IPS-18c (cell line): ENCODE measurements at regions not wholly inside any gene's neighbourhood (a gene's known extent, or its start where the extent isn't known, plus 50 kb on each side); places are given as distances from the start of the nearest gene placed in this dataset.
"Not testable (repeated sequence)": the region's sequence is repeated elsewhere in the genome, so short reads cannot be mapped to it uniquely, and the experiment has no call there.

Experiments used
- H3K4me3 ChIP-seq: 2 replicates; pipeline ENCODE4 v1.7.0; 2013; ENCODE audit warnings: low read depth, mild to moderate bottlenecking, low read length, moderate library complexity; ENCODE audit not compliant: insufficient read depth
- H3K9me3 ChIP-seq: one replicate; pipeline ENCODE4 v1.6.1; 2013; ENCODE audit warnings: mild to moderate bottlenecking, low read length, moderate library complexity; ENCODE audit not compliant: control insufficient read depth, insufficient read depth

GRCh38 chr2:116979916-116980764, 834.4 kb upstream of the DDX18 start:
- no peaks in the 10 kb centered on the region for H3K9me3 ChIP-seq
- no peak overlapping the region for H3K4me3 ChIP-seq

- no peak overlapping the region for H3K4me3 ChIP-seq
- no peaks in the 10 kb centered on the region for H3K9me3 ChIP-seq
These were observed 827.0 kb upstream of the DDX18 start for GRCh38 chr2:116987447-116987846.

- no peaks in the 10 kb centered on the region for H3K9me3 ChIP-seq
- no peak overlapping the region for H3K4me3 ChIP-seq
These were observed 826.2 kb upstream of the DDX18 start for GRCh38 chr2:116988303-116988702.

- Histone ChIP-seq H3K4me3 (no peak overlapping the region), H3K9me3 (no peaks in the 10 kb centered on the region)
These were observed 795.1 kb upstream of the DDX18 start for GRCh38 chr2:117019357-117019756.

- Histone ChIP-seq H3K4me3 (no peak overlapping the region), H3K9me3 (no peaks in the 10 kb centered on the region)
These were observed 786.8 kb upstream of the DDX18 start for GRCh38 chr2:117027646-117028045.

GRCh38 chr2:117028708-117029107, 785.8 kb upstream of the DDX18 start:
- H3K9me3 ChIP-seq, H3K4me3 ChIP-seq: not testable (repeated sequence)

GRCh38 chr2:117055499-117056375, 758.8 kb upstream of the DDX18 start:
- no peaks in the 10 kb centered on the region for H3K9me3 ChIP-seq
- H3K4me3 ChIP-seq, result no peak overlapping the region

GRCh38 chr2:117056376-117056748, 758.1 kb upstream of the DDX18 start:
- Histone ChIP-seq H3K9me3 (no peaks in the 10 kb centered on the region), H3K4me3 (no peak overlapping the region)

- no peak overlapping the region for H3K4me3 ChIP-seq
- H3K9me3 ChIP-seq, result no peaks in the 10 kb centered on the region
These were observed 757.5 kb upstream of the DDX18 start for GRCh38 chr2:117057016-117057415.

GRCh38 chr2:117058366-117058765, 756.1 kb upstream of the DDX18 start:
- Histone ChIP-seq H3K9me3 (no peaks in the 10 kb centered on the region), H3K4me3 (no peak overlapping the region)

- Histone ChIP-seq H3K4me3 (no peak overlapping the region), H3K9me3 (no peaks in the 10 kb centered on the region)
These were observed 750.5 kb upstream of the DDX18 start for GRCh38 chr2:117064021-117064420.

GRCh38 chr2:117065912-117066311, 748.6 kb upstream of the DDX18 start:
- Histone ChIP-seq H3K4me3 (no peak overlapping the region), H3K9me3 (peaks cover 4% of the 10 kb centered on the region)

- Histone ChIP-seq H3K4me3 (no peak overlapping the region), H3K9me3 (peaks cover 7% of the 10 kb centered on the region)
These were observed 746.6 kb upstream of the DDX18 start for GRCh38 chr2:117067900-117068299.

- no peak overlapping the region for H3K4me3 ChIP-seq
These were observed 746.1 kb upstream of the DDX18 start for GRCh38 chr2:117068371-117068770.

GRCh38 chr2:117071556-117072102, 742.9 kb upstream of the DDX18 start:
- Histone ChIP-seq H3K9me3 (peaks cover 7% of the 10 kb centered on the region), H3K4me3 (no peak overlapping the region; the same call in 1 of the 2 replicates)

More at GRCh38 chr2:117068371-117068770, 746.1 kb upstream of the DDX18 start:
- peaks cover 7% of the 10 kb centered on the region for H3K9me3 ChIP-seq

- H3K4me3 ChIP-seq, result no peak overlapping the region
- peaks cover 7% of the 10 kb centered on the region for H3K9me3 ChIP-seq
These were observed 739.7 kb upstream of the DDX18 start for GRCh38 chr2:117074756-117075155.

- Histone ChIP-seq H3K4me3 (no peak overlapping the region), H3K9me3 (no peaks in the 10 kb centered on the region)
These were observed 729.2 kb upstream of the DDX18 start for GRCh38 chr2:117085256-117085655.

GRCh38 chr2:117085737-117086136, 728.8 kb upstream of the DDX18 start:
- no peak overlapping the region for H3K4me3 ChIP-seq

More at GRCh38 chr2:117085737-117086136, 728.8 kb upstream of the DDX18 start:
- no peaks in the 10 kb centered on the region for H3K9me3 ChIP-seq
